HEK293T (cell line): ENCODE measurements at regions not wholly inside any gene's neighbourhood (a gene's known extent, or its start where the extent isn't known, plus 50 kb on each side); places are given as distances from the start of the nearest gene placed in this dataset.

Source experiments
- ARNT ChIP-seq: fragments of 450-650 bp; IDR thresholded peaks from 2 replicates; pipeline ENCODE4 v1.6.1; 2017; ENCODE audit warnings: mild to moderate bottlenecking
- BHLHE40 ChIP-seq: fragments of 450-650 bp; IDR thresholded peaks from 2 replicates; pipeline ENCODE4 v1.6.1; 2016; ENCODE audit warnings: mild to moderate bottlenecking, moderate library complexity, borderline replicate concordance
- CTBP1 ChIP-seq: fragments of 450-650 bp; IDR thresholded peaks from 2 replicates; pipeline ENCODE4 v1.6.1; 2016; ENCODE audit warnings: borderline replicate concordance
- ELF4 ChIP-seq: fragments of 450-650 bp; IDR thresholded peaks from 2 replicates; pipeline ENCODE4 v1.6.1; 2017; ENCODE audit warnings: antibody characterized with exemption
- FOXA1 ChIP-seq: fragments of 450-650 bp; IDR thresholded peaks from 2 replicates; pipeline ENCODE4 v1.6.1; 2016; ENCODE audit warnings: mild to moderate bottlenecking
- FOXK2 ChIP-seq: fragments of 450-650 bp; IDR thresholded peaks from 2 replicates; pipeline ENCODE4 v1.6.1; 2016; ENCODE audit warnings: mild to moderate bottlenecking
- FOXM1 ChIP-seq: fragments of 450-650 bp; IDR thresholded peaks from 2 replicates; pipeline ENCODE4 v1.6.1; 2017; ENCODE audit warnings: mild to moderate bottlenecking, borderline replicate concordance
- HDGF ChIP-seq: fragments of 450-650 bp; IDR thresholded peaks from 2 replicates; pipeline ENCODE4 v1.6.1; 2017; ENCODE audit warnings: antibody characterized with exemption, borderline replicate concordance
- L3MBTL2 ChIP-seq: fragments of 450-650 bp; conservative IDR thresholded peaks from 2 replicates; pipeline ENCODE4 v1.6.1; 2016; ENCODE audit warnings: mild to moderate bottlenecking
- SP1 ChIP-seq: fragments of 450-650 bp; IDR thresholded peaks from 2 replicates; pipeline ENCODE4 v1.6.1; 2017
- SUZ12 ChIP-seq: fragments of 450-650 bp; IDR thresholded peaks from 2 replicates; pipeline ENCODE4 v1.6.1; 2016; ENCODE audit warnings: mild to moderate bottlenecking
- TARDBP ChIP-seq: fragments of 450-650 bp; IDR thresholded peaks from 2 replicates; pipeline ENCODE4 v1.6.1; 2016
- TF ChIP-seq, protein P1 (sequence below): fragments of 450-650 bp; IDR thresholded peaks from 2 replicates; pipeline ENCODE4 v1.6.1; 2016

DNA sequence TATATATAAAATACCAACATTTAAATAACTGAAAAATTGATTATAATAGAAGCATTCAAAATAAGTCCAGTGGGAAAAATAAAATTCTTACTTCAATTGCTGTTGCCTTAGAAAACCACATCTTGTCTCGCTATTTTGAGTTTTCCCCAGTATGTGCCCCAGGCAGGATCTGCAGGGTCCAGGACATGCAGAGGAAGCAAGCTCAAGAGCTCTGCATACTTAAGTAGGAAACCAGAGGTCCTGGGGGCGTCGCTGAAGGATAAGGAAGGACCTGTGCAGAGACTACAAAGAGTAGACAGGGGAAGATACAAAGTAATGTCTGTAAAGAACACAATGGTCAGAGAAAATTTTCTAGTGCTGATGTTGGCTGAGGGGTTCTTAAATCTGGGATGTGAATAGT, 310.5 kb upstream of the EMCN start:
- TF ChIP-seq FOXM1 (no peak), TARDBP (no peak), CTBP1 (no peak), SP1 (no peak), L3MBTL2 (no peak), FOXK2 (no peak), BHLHE40 (no peak), FOXA1 (no peak), ARNT (no peak), HDGF (no peak), ELF4 (no peak), SUZ12 (no peak)
- TF ChIP-seq, protein P1, sequence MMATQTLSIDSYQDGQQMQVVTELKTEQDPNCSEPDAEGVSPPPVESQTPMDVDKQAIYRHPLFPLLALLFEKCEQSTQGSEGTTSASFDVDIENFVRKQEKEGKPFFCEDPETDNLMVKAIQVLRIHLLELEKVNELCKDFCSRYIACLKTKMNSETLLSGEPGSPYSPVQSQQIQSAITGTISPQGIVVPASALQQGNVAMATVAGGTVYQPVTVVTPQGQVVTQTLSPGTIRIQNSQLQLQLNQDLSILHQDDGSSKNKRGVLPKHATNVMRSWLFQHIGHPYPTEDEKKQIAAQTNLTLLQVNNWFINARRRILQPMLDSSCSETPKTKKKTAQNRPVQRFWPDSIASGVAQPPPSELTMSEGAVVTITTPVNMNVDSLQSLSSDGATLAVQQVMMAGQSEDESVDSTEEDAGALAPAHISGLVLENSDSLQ: no peak
